ENCODE measurements at regions not wholly inside any gene's neighbourhood (a gene's known extent, or its start where the extent isn't known, plus 50 kb on each side); places are given as distances from the start of the nearest gene placed in this dataset.

- TF ChIP-seq EZH2phosphoT487 (IDR thresholded peaks at IDR 0.05; ENCODE audit: borderline replicate concordance) (no peak), CTCF (conservative IDR thresholded peaks at IDR 0.05; ENCODE audit: low read length) (no peak)
Observed at GRCh38 chr3:124097362-124098131, 105.6 kb upstream of the ROPN1 start.

All from Loucy (cell line).